SK-N-SH (cell line): ENCODE measurements at regions not wholly inside any gene's neighbourhood (a gene's known extent, or its start where the extent isn't known, plus 50 kb on each side); places are given as distances from the start of the nearest gene placed in this dataset.

Experiments
- CTCF ChIA-PET: fragments of 300-600, 350-600 bp; formaldehyde crosslinking; extraction: SDS; loops from one replicate; lab custom pipeline; 2021; lab: Yijun Ruan, JAX
- POLR2A ChIA-PET: fragments of 350-600 bp; sonication (Branson Sonifier 250); formaldehyde crosslinking; extraction: SDS; loops from one replicate; lab custom pipeline; 2020; ENCODE audit warnings: antibody characterized with exemption, inconsistent platforms; lab: Yijun Ruan, JAX
- DNase-seq: peaks from one replicate; pipeline ENCODE4 v3.0.0; 2012
- H2AFZ ChIP-seq: fragments of 200-600 bp; sonication (generic); 2 replicates; pipeline ENCODE4 v1.8.1; 2016; ENCODE audit warnings: antibody characterized with exemption, mild to moderate bottlenecking, low read depth
- H3F3A ChIP-seq: fragments of 200-600 bp; sonication (generic); replicated peaks from 2 replicates; pipeline ENCODE3; 2016; ENCODE audit warnings: antibody characterized with exemption, mild to moderate bottlenecking; ENCODE audit not compliant: insufficient read depth
- H3K27ac ChIP-seq, 2 experiments: fragments of 200-500 bp in 1 of 2; fragments of 200-600 bp in 1 of 2; sonication (Bioruptor generic) in 1 of 2; sonication (generic), shearing (Covaris generic) in 1 of 2; 2 replicates each; pipeline versions ENCODE4 v1.5.1 to v1.6.1; 2014 to 2016; ENCODE audit warnings: low read depth in 2 of 2, inconsistent platforms in 1 of 2, low read length in 1 of 2, mild to moderate bottlenecking in 1 of 2, mixed read lengths in 1 of 2
- H3K27me3 ChIP-seq: fragments of 200-600 bp; sonication (generic), shearing (Covaris generic); 2 replicates; pipeline ENCODE4 v1.6.1; 2016; ENCODE audit warnings: mixed run types; ENCODE audit not compliant: insufficient read depth
- H3K36me3 ChIP-seq, 2 experiments: fragments of 200-500 bp in 1 of 2; fragments of 200-600 bp in 1 of 2; sonication (Bioruptor generic) in 1 of 2; sonication (generic) in 1 of 2; replicated peaks in 1 of 2; 2 replicates each; pipeline versions ENCODE3 to v1.5.1; 2014 to 2016; ENCODE audit warnings: low read length in 1 of 2, mild to moderate bottlenecking in 1 of 2; ENCODE audit not compliant: insufficient read depth in 2 of 2, control insufficient read depth in 1 of 2
- H3K4me1 ChIP-seq, 2 experiments: fragments of 200-500 bp in 1 of 2; fragments of 200-600 bp in 1 of 2; sonication (Bioruptor generic) in 1 of 2; sonication (generic), shearing (Covaris generic) in 1 of 2; 2 replicates each; pipeline versions ENCODE4 v1.5.1 to v1.6.1; 2014 to 2016; ENCODE audit warnings: low read depth in 1 of 2, low read length in 1 of 2, mixed run types in 1 of 2; ENCODE audit not compliant: insufficient read depth in 2 of 2, control insufficient read depth in 1 of 2
- H3K4me2 ChIP-seq: fragments of 200-600 bp; sonication (generic), shearing (Covaris generic); 2 replicates; pipeline ENCODE4 v1.6.1; 2017; ENCODE audit warnings: mixed run types
- H3K4me3 ChIP-seq, 2 experiments: fragments of 200-500 bp in 1 of 2; fragments of 200-600 bp in 1 of 2; sonication (Bioruptor generic) in 1 of 2; sonication (generic), shearing (Covaris generic) in 1 of 2; 2 replicates each; pipeline versions ENCODE4 v1.5.1 to v1.8.1; 2014 to 2016; ENCODE audit warnings: low read depth in 2 of 2, inconsistent platforms in 1 of 2, low read length in 1 of 2, mild to moderate bottlenecking in 1 of 2, mixed read lengths in 1 of 2, moderate library complexity in 1 of 2
- H3K79me2 ChIP-seq: fragments of 200-600 bp; sonication (generic); 2 replicates; pipeline ENCODE4 v1.8.1; 2017; ENCODE audit warnings: mild to moderate bottlenecking; ENCODE audit not compliant: insufficient read depth
- H3K9ac ChIP-seq: fragments of 200-600 bp; sonication (generic); 2 replicates; pipeline ENCODE4 v1.6.1; 2017; ENCODE audit warnings: mixed run types
- H3K9me2 ChIP-seq: fragments of 200-600 bp; sonication (generic); 2 replicates; pipeline ENCODE4 v1.6.1; 2017; ENCODE audit warnings: mixed run types
- H3K9me3 ChIP-seq: fragments of 200-600 bp; sonication (generic); 2 replicates; pipeline ENCODE4 v1.6.1; 2017; ENCODE audit warnings: mixed run types, mild to moderate bottlenecking, moderate library complexity
- H4K20me1 ChIP-seq: fragments of 200-600 bp; sonication (generic); 2 replicates; pipeline ENCODE4 v1.6.1; 2017; ENCODE audit warnings: mild to moderate bottlenecking, mixed run types; ENCODE audit not compliant: insufficient read depth
- EP300 ChIP-seq, 2 experiments: IDR thresholded peaks; 2 replicates each; pipeline versions ENCODE4 v1.4.0 to v1.6.1; 2012; ENCODE audit warnings: borderline replicate concordance in 1 of 2, low read depth in 1 of 2, low read length in 1 of 2
- EZH2phosphoT487 ChIP-seq: fragments of 200-600 bp; sonication (generic); IDR thresholded peaks from 2 replicates; pipeline ENCODE4 v1.6.1; 2017; ENCODE audit warnings: low read depth, mixed run types, mild to moderate bottlenecking, antibody characterized with exemption, moderate library complexity, borderline replicate concordance
- FOSL2 ChIP-seq: IDR thresholded peaks from 2 replicates; pipeline ENCODE4 v1.4.0; 2012; ENCODE audit warnings: low read depth, mild to moderate bottlenecking, moderate library complexity, borderline replicate concordance
- FOXM1 ChIP-seq: IDR thresholded peaks from 2 replicates; pipeline ENCODE4 v1.4.0; 2012; ENCODE audit warnings: low read depth, mild to moderate bottlenecking
- GABPA ChIP-seq: IDR thresholded peaks from 2 replicates; pipeline ENCODE4 v1.4.0; 2012; ENCODE audit warnings: low read depth, mild to moderate bottlenecking
- MEF2A ChIP-seq: IDR thresholded peaks from 2 replicates; pipeline ENCODE4 v1.4.0; 2012; ENCODE audit warnings: low read depth, borderline replicate concordance
- NFIC ChIP-seq: IDR thresholded peaks from 2 replicates; pipeline ENCODE4 v1.4.0; 2012; ENCODE audit warnings: borderline replicate concordance
- NRF1 ChIP-seq: IDR thresholded peaks from 2 replicates; pipeline ENCODE4 v1.6.1; 2012; ENCODE audit warnings: low read depth, mild to moderate bottlenecking, low read length
- POLR2AphosphoS5 ChIP-seq: IDR thresholded peaks from 2 replicates; pipeline ENCODE4 v1.6.1; 2012; ENCODE audit warnings: low read depth, low read length
- RAD21 ChIP-seq: IDR thresholded peaks from 2 replicates; pipeline ENCODE4 v1.6.1; 2012; ENCODE audit warnings: mild to moderate bottlenecking, low read length
- RCOR1 ChIP-seq: fragments of 150-350 bp; IDR thresholded peaks from 2 replicates; pipeline ENCODE4 v1.6.1; 2017; ENCODE audit warnings: antibody characterized with exemption, low read length
- RXRA ChIP-seq: IDR thresholded peaks from 2 replicates; pipeline ENCODE4 v1.4.0; 2012; ENCODE audit warnings: low read depth, mild to moderate bottlenecking, borderline replicate concordance
- SIN3A ChIP-seq: IDR thresholded peaks from 2 replicates; pipeline ENCODE4 v1.6.1; 2012; ENCODE audit warnings: low read depth, mild to moderate bottlenecking, low read length, moderate library complexity, borderline replicate concordance
- SMC3 ChIP-seq: IDR thresholded peaks from 2 replicates; pipeline ENCODE4 v1.6.1; 2012; ENCODE audit warnings: low read depth, low read length, improper control_type of control experiment
- TAF1 ChIP-seq: IDR thresholded peaks from 2 replicates; pipeline ENCODE4 v1.6.1; 2012; ENCODE audit warnings: low read depth, mild to moderate bottlenecking, low read length, moderate library complexity, borderline replicate concordance
- WGBS: methylation state at CpG from one replicate; pipeline ENCODE4 v1.1.6; 2017; ENCODE audit warnings: low lambda C conversion rate; 5-methylcytosine and 5-hydroxymethylcytosine counted together
- TF ChIP-seq, protein P1 (sequence below): fragments of 150-350 bp; IDR thresholded peaks from 2 replicates; pipeline ENCODE4 v1.6.1; 2017; ENCODE audit warnings: antibody characterized with exemption, low read length, low read depth, borderline replicate concordance
- TF ChIP-seq, protein P2 (sequence below): IDR thresholded peaks from 2 replicates; pipeline ENCODE4 v1.4.0; 2012; ENCODE audit warnings: low read depth, borderline replicate concordance
- TF ChIP-seq, protein P3 (sequence below): fragments of 200-600 bp; sonication (generic); IDR thresholded peaks from 2 replicates; pipeline ENCODE4 v1.6.1; 2017; ENCODE audit warnings: antibody characterized with exemption, mild to moderate bottlenecking, moderate library complexity

DNA sequence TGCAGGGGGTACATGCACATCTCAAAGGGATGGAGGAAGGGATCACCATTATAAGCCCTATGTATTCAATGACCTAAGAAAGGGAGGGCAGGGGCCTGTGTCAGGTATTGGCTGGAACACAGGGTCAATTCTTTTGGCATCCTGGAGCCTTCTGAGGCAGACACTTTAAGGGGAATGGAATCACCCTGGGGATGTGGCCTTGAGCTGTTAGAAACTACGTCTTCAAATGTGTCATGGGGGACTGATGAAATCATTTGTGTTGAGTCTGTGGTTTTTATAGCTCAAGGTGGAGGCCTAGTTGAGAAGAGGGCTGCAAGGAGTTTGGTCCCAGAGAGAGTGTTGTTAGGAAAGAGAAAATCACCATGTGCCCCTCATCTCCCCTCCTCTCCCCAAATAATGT, 206.1 kb upstream of the CELF2 start (continued):
- TF ChIP-seq RXRA, result no peak
- no peak for TF ChIP-seq RAD21
- no peak for TF ChIP-seq SIN3A
- no peak for TF ChIP-seq MEF2A
- TF ChIP-seq SMC3, result no peak
- TF ChIP-seq EP300 (IDR thresholded peaks at IDR 0.05; ENCODE audit: borderline replicate concordance in 1 of 2, low read depth in 1 of 2, low read length in 1 of 2), result no peak
- TF ChIP-seq, protein P1, sequence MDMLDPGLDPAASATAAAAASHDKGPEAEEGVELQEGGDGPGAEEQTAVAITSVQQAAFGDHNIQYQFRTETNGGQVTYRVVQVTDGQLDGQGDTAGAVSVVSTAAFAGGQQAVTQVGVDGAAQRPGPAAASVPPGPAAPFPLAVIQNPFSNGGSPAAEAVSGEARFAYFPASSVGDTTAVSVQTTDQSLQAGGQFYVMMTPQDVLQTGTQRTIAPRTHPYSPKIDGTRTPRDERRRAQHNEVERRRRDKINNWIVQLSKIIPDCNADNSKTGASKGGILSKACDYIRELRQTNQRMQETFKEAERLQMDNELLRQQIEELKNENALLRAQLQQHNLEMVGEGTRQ, result no peak

DNA sequence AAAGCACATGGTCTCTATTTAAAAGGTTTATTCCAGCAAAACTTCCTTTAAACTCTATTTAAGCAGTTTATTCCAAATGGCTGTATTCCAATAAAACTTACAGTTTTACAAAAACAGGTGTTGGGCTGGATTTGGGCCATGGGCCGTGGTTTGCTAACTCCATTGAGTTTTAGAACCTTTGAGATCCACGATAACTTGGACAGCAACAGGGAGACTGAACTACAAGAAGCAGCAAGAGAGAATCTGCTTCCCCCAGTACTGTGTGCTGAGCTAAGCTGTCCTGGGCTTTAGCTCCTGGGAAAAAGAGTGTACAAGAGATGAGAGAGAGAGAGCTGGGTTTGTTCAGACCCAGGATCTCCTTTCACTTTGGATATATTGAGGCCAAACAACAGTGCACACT, 204.0 kb upstream of the CELF2 start:
- ChIA-PET POLR2A (no interaction called here), CTCF (no interaction called here)
- WGBS, result 5% methylated on average over 2 of the region's 2 CpGs
- DNase-seq, result no peak
- Histone ChIP-seq H3K79me2 (no peaks in the 10 kb centered on the region), H3K4me1 (no peaks in the 10 kb centered on the region), H3K4me3 (no peak overlapping the region), H3K9ac (no peak overlapping the region), H3K4me2 (no peak overlapping the region), H3K9me3 (no peaks in the 10 kb centered on the region), H4K20me1 (no peaks in the 10 kb centered on the region), H3K27me3 (no peaks in the 10 kb centered on the region), H3K27ac (no peak overlapping the region)
- no peak for TF ChIP-seq EZH2phosphoT487
- no peak for TF ChIP-seq EP300 (IDR thresholded peaks at IDR 0.05; ENCODE audit: borderline replicate concordance in 1 of 2, low read depth in 1 of 2, low read length in 1 of 2)
- TF ChIP-seq, protein P1, result no peak
- no peak for TF ChIP-seq NRF1
- no peak for TF ChIP-seq RCOR1
- no peak for TF ChIP-seq RXRA
- TF ChIP-seq SMC3, result no peak
- TF ChIP-seq GABPA, result no peak
- TF ChIP-seq SIN3A, result no peak
- TF ChIP-seq FOSL2, result no peak
- TF ChIP-seq, protein P2, sequence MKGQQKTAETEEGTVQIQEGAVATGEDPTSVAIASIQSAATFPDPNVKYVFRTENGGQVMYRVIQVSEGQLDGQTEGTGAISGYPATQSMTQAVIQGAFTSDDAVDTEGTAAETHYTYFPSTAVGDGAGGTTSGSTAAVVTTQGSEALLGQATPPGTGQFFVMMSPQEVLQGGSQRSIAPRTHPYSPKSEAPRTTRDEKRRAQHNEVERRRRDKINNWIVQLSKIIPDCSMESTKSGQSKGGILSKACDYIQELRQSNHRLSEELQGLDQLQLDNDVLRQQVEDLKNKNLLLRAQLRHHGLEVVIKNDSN, result no peak
- TF ChIP-seq, protein P3, sequence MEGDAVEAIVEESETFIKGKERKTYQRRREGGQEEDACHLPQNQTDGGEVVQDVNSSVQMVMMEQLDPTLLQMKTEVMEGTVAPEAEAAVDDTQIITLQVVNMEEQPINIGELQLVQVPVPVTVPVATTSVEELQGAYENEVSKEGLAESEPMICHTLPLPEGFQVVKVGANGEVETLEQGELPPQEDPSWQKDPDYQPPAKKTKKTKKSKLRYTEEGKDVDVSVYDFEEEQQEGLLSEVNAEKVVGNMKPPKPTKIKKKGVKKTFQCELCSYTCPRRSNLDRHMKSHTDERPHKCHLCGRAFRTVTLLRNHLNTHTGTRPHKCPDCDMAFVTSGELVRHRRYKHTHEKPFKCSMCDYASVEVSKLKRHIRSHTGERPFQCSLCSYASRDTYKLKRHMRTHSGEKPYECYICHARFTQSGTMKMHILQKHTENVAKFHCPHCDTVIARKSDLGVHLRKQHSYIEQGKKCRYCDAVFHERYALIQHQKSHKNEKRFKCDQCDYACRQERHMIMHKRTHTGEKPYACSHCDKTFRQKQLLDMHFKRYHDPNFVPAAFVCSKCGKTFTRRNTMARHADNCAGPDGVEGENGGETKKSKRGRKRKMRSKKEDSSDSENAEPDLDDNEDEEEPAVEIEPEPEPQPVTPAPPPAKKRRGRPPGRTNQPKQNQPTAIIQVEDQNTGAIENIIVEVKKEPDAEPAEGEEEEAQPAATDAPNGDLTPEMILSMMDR, result no peak
- TF ChIP-seq TAF1, result no peak
- TF ChIP-seq FOXM1, result no peak
- TF ChIP-seq POLR2AphosphoS5, result no peak
- no peak for TF ChIP-seq RAD21
- no peak for TF ChIP-seq NFIC
- TF ChIP-seq, all 33 proteins: peak for 0
- Histone ChIP-seq H3K36me3 (no peaks in the 10 kb centered on the region), H2AFZ (no peak overlapping the region), H3K9me2 (no peaks in the 10 kb centered on the region), H3F3A (no peaks in the 10 kb centered on the region)
